Stimulated activated CD8-positive, alpha-beta memory T cell treated with anti-CD3 and anti-CD28 coated beads, Interleukin-2, amount 100 ng/mL, for 48 hours (primary cell): ENCODE measurements at regions not wholly inside any gene's neighbourhood (a gene's known extent, or its start where the extent isn't known, plus 50 kb on each side); places are given as distances from the start of the nearest gene placed in this dataset.

Source experiments
- DNase-seq, 2 donors: peaks; one replicate each; pipeline ENCODE4 v3.0.0-alpha.2; 2020; ENCODE audit warnings: low read depth in 2 of 2

DNA sequence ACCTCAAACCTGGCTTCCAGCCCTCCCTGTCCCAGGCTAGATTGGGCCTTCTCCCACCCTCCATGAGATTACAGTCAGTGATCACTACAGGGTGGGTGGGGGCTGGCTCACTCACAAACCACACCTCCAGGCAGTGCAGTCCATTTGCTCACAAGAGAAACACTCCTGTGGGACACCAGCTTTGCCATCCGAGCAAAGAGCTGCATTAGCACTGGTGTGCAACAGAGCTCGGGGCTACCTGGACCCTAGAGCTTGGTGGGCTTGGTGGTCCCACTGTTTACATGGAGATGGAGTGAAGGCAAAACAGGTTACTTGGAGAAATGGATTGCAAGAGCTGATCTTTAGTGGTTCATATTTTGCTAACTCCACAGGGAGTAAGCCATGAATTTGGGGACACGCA is 451.7 kb upstream of the ZMIZ1 start:
- DNase-seq = no peak

DNA sequence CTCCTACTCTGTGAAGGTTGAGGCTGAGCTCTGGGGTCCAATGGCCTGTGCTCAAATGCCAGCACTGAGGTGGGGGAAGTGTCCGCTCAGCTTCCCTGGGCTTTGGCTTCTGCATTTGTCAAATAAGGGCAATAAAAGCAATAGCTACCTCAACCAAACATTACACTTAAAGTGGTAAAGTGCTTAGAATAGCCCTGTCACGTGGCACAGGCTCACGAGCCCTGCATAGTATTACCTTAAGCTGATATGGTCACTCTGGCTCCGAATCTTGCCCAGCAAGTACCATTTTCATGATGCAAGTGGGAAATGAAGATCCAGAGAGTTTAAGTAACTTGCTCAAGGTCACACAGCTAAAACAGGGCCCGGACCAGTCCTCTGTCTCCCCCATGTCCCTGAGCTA is 451.1 kb upstream of the ZMIZ1 start:
- no peak for DNase-seq

DNA sequence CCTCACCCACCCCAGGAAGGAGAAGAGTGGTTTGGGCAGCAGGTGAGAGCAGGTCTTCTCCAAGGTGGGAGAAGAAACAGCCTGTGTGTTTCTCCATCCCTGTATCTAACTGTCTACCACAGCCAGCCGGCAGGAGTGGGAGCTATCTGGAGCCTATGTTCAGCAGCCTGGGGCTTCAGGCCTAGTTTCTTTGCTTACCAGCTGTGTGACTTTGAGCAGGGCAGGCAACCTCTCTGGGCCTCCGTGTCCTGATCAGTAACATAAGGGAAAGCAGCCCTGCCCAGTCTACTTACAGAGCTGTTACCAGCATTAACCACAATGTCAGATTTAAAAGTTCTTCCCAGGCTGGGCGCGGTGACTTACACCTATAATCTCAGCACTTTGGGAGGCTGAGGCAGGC is 450.7 kb upstream of the ZMIZ1 start:
- no peak for DNase-seq

DNA sequence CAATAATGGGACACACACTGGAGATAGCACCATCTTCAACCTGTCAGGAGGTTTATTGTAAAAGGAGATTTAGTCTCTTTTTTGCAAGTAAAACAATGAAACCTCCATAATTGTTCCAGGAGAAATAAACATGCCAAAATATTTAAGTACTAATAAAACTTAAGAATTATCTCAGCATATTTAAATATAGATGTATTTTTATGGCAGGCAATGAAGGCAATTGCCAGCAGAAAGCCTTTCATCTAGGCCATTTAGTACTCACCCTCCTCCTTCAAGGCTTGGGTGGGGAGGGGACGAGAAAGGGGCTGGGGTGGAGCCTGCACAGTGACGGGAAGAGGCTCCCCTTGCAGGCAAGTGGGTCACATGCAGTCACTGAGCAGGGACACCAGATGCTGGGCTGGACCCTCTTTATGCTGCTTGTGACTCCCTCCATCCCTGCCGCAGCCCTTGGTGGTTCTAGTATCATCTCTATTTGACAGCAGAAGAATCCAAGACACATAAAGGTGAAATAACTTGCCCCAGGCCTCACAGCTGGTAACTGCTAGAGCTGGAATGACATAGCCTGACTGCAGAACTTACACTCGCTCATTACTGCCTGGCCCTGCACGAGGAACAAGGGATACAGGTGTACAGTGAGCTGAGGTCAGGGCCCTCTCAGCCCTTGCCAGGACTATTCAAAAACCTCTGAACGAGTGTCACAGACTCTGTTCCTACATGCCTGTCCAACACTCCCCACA is 449.5 kb upstream of the ZMIZ1 start:
- no peak for DNase-seq

DNA sequence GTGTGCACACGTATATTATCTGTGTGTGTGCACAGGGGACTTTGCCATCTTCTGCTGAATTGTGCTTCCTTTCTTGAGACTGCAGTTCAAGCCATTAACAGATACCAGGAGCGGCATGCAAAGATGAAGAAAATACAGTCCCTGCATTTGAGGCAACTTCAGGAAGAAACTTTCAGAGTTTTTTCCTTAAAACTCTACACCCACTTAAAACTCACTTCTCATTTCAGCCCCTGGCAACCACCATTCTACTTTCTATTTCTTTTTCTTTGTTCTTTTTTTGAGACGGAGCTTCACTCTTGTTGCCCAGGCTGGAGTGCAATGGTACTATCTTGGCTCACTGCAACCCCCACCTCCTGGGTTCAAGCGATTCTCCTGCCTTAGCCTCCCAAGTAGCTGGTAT is 448.9 kb upstream of the ZMIZ1 start:
- DNase-seq = no peak

DNA sequence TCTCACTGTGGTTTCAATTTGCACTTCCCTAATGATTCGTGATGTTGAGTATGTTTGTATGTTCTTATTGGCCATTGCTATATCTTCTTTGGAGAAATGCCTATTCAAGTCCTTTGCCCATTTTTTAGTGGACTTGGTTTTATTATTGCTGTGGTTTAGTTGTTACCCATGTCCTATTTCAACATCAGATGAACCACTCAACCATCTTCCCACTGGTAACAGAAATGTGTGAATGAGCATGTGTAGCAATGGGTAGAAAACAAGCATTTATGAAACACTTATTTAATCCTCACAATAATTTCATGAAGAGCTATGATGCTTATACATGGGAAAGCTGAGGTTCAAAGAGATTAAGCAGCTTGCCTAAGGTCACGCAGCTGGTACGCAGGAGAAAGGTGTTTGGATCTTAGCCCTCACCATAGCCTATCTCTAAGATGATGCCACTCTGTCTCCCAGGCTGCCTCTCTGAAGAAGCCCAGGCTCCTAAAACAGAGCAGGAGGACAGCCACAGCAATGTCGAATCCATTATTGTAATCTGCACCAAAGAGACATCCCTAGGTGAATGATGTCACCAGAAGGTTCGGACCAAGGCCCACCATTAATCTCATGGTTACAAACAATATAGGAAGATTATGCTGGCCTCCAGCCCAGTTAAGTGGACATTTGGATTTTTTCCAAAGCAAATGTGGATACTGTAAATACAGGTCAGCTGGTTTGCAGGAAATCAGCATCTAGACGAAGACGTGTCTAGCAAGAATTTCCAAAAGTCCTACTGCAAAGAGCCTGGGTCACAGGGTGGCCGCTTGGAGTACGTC is 447.6 kb upstream of the ZMIZ1 start:
- DNase-seq = no peak

DNA sequence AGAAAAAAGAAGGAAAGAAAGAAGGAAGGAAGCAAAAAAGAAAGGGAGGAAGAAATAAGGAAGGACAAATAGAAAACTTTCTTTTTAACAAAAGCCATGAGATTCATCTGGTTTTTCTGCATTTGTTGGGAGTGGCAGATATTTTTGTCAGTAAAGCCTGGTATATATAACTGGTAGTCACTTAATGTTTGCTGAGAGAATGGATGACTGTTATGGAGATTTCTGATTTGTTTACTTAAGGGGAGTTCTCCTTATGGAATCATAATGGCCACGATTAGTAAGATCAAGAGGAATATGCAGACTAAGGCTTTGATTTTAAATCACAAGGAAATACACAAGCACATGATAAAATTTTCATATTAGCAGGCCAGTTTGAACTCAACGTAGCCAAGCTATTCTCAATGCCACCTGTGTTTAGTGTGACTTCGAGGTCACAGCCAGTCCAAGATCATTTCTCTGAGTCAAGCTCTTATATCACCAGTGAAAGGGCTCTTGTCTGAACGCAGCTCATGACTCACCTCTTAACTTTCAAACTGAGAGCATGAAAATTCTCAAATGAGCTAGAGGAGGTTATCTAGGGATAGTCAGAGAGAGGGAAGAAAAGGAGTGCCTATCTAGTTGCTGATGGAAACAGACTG is 445.1 kb upstream of the ZMIZ1 start:
- no peak for DNase-seq

DNA sequence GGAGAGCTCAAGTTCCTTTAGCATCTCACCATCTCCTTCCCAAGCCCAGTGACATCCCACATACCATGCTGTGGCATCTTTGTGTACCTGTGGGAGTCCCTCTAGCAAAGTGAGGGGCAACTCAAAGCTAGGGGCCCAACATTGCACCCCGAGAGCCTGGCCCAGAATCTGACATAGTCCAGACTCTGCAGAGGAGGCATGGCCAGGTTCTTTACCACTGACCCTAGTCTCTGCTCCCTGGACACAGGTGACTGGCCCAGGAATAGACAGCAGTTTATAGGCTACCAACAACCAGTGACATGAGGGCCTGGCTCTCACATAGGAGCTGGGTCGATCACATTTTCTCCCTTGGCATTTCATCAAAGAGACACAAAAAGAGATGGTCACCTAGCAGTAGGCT is 444.0 kb upstream of the ZMIZ1 start:
- no peak for DNase-seq

DNA sequence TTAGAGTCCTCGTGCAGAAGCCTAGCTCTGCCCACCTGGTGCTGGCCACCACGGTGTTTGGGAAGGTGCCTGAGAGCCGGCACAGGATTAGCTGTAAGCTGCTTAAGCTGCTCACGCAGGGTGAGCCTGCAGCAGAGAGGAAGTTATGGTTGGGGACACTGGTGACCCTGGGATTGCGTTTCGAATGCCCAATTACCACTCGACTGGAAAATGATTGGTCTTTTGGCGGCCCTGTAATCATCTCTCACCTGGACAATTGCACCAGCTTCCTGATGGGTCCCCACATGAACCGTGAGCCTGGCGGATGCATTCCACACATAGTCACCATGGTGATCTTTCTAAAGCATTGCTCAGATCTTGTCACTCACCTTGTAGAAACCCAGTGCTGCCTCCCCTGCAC is 442.3 kb upstream of the ZMIZ1 start:
- DNase-seq = no peak

DNA sequence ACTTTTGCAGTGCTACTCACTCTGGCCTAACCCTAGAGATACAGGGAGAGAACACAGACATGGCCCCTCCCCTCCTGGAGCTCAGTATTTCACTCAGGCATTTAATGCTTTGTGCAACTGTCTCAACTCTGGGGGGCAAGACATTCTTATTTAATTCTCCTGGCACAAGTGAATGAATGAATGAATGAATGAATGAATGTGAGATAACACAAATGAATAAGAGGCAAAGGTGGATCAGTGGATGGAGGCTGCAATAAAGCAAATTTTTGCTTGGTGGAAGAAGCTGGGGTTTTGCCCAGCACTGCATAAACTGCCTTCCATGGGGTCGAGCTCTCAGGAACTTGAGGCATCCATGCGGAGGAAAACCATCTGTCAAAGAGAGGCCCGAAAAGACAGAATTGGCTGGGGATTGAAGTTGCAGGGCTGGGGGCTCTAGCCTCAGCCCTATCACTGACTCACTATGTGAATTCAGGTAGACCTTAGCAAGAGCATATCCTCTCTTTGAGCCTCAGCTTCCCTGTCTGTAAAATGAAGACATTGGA is 441.4 kb upstream of the ZMIZ1 start:
- DNase-seq = no peak

DNA sequence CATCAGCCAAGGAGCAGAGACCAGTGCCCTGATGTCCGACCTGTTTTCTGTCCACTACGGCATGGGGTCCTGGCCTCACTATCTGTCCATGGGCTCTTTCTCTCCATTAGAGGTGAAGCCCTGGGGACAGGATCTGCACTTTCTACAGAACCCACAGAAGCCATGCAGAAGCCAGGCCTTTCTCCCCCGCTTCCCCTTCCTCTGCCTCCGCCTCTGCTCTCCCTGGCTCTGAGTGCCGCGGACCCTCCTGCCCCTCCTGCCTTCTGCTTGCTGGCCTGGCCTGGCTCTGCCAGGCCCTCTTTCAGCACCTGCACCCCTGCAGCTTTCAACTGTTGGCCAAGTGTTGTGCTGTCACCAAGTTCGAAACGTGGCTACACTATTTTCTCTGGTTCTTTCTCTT is 439.8 kb upstream of the ZMIZ1 start:
- DNase-seq = no peak

DNA sequence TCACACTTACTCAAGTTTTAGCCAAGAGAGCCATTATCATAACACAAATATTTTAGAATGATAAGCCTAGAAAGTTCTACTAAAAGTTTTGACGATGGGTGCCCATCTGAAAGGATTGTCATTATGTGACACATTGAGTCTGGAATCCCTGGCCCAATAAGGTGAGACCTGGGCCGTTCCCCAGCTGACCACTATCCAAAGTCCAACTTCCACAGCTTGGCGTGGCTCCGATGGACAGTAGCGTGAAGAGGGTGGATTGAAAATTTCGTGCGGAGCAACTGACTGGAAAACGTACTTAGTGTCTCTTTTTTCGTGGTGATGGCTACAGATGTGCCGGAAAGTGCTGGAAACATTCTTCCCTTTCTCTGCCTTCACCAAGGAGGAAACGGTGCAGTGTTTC is 439.0 kb upstream of the ZMIZ1 start:
- no peak for DNase-seq

DNA sequence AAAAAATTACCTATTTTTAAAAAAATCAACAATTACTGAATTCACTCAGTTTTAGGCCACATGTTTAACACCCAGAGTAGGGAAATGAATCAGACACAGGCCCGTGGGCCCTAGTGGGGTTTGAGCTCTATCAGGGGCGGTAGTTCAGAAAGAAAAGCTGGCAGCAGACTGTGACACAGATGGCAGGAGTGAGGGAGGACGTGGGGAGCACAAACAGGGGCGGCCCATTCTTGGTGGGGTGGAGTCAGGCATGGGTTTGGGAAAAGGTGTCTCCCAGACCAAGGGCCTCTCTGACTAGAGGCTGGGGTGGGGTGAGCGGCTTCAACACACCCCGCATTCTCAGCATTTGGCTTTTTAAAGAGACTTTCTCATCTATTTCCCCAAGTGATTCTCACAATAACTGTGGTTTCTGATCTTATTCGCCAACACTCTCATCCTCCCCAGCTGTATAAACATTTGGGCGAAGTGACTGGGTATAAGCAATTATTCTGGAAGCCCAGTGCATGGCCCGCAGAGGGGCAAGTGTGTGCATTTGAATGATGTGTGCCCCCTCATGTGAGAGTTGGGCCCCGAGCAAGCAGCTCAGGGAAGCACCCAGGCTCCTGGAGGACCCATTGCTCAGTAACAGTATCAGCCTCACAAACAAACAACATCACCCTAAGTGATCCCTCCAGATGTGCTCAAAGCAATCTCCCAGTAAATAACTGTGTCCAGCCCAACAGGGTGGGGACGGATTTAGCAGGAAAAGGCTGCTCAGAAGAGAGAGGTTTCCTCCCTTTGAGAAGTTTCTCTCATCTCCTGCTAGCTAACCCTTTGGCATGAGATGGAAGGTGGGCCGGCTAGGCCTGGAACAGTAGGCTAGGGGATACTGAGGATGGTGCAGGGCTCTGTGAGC is 437.6 kb upstream of the ZMIZ1 start:
- peak in 1 of 2 donors; percentile 6 for DNase-seq

DNA sequence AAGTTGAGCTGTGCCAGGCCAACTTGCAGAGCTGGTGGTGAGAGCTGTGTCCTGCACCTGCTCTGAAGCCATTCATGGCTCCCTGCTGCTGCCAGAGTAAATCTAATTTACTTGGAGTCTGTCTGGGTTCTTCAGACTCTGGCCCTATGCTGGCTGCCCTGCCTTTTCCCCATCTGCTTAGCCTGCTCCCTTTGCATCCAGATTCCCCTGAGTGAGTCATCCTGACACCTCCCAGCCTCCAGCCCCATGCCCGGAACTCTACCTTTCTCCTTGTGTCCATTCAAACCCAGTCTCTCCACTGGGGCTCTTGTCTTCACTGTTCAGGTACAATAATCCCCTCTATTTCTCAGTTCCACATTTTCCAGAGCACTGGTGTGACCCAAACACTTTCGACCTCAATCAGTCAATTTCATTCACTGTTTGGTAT is 434.4 kb upstream of the ZMIZ1 start:
- no peak for DNase-seq

DNA sequence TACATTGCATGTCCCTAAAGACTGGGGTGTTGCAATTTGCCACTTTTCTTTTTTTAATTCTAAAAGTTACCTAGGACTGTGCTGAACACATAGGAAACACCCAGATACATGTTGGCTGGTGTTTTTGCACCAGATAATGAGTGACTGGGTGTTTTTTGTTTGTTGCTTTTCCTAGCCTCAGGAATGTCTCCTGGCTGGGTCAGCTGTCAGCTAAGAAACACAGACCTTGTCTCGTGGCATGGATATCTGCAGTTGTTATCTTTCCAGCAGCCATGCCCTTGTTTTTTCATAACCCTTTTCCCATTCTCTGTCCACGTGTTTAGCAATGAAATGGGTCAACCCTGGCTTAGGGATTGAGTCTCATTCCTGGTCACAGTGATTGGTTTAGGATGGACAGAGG is 433.9 kb upstream of the ZMIZ1 start:
- no peak for DNase-seq

DNA sequence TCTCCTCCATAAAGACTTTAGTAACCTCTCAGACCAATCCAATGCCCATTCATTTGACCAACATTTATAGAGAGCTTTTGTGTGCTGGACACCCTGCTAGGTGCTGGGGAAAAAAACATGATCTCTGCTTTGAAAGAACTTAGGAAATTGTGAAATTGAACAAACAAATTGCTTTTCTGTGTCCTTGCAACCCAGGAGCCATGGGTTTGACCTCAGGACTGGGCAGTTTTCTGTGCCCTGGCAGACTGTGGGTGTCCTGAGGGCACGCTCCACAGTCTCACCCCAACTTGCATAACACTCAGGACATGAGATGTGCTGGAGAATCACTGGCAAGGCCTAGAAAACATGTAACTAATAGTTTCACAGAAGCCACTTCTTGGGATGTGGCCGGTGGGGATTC is 429.1 kb upstream of the ZMIZ1 start:
- no peak for DNase-seq

DNA sequence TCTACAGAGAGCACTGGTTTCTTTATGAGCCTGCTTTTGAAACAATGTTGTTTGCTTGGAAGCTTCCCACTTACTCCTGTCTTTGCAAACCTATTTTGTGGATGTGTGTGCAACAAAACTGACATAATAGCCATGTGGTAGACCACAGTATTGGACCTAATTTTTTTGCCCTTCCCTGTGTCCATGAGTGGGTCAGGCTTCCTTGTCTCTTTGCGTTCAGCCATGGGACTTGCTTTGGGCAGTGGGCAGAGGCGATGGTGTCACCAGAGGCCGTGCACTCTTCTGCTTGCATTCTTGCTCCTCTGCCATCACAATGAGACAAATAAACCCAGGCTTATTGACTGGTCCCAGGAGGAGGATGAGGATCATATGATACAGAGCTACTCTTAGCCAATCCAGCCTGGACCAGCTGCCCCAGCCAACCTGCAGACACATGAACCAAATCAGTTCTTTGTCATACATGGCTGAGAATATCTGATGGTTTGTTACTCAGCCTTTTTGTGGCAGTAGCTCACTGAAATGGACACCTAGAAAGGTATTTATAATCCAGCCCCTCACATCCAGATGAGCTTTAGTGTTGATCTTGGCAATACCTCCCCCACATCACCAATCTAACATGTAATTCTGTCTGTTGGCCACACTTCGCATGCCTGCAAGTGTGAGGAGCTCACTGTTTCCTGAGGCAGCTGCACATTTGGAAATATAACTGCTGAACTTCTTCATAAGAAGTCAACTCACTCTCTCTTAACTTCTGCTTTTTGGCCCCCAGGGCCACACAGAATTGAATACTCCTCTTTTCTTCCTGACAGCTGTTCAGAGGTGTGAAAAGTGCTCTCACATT is 427.8 kb upstream of the ZMIZ1 start:
- no peak for DNase-seq

DNA sequence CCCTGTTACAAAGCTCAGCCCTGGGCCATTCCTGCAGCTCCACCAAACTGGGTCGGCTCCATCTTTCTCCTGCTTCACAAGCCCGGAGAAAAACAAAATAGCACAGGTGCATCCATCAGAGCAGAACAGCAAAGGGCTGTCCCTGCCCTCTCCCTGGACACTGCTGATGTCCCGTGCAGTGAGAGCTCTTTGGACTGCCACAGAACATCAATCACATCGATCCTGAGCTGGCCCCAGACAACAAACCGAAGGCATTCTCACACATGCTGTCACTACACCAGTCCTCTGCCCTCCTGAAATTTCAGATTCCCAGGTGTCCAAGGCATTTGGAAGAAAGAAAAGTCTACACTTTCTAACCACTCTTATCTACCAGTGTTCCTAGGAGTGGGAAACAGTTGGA is 427.1 kb upstream of the ZMIZ1 start:
- DNase-seq = no peak

DNA sequence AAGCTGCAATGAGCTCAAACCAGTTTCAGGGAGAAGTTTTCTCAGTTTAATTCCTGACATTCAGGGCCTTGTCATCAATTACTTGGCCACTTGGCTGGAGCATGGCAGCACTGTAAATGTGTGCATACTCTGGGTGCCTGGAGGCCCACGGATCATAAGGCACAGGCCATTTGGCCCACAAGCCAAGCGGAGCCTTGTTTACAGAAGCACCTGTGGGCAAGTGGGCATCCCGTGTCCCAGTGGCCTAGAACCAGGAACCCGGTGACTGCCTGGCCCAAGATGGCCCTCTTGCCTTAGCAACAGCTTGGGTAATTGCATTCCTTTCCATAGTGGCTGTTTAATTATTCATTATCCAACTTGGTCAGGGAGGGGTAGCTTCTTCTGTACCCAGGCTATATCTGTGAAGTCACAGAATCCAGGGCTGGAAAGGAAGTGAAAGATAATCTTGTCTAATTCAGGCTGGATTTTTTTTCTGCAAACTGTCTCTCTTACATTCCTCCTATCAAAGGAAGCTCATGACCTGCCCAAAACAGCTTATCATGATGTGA is 426.4 kb upstream of the ZMIZ1 start:
- no peak for DNase-seq

DNA sequence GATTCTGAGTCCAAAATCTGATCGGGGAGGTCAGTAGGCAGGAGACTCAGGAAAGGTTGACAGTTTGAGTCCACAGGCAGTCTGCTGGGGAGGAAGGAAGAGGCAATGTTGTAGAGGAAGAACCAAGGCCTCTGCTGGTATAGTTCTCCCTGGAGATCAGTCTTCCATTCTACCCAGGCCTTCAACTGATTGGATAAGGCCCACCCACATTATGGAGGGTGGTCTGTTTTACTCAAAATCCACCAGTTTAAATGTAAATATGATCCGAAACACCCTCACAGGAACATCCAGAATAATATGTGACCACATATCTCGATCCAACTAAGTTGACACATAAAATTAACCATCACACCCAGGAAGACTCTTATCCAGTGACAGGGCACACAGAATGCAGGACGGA is 425.3 kb upstream of the ZMIZ1 start:
- no peak for DNase-seq
